ENCODE measurements at regions not wholly inside any gene's neighbourhood (a gene's known extent, or its start where the extent isn't known, plus 50 kb on each side); places are given as distances from the start of the nearest gene placed in this dataset.

DNA sequence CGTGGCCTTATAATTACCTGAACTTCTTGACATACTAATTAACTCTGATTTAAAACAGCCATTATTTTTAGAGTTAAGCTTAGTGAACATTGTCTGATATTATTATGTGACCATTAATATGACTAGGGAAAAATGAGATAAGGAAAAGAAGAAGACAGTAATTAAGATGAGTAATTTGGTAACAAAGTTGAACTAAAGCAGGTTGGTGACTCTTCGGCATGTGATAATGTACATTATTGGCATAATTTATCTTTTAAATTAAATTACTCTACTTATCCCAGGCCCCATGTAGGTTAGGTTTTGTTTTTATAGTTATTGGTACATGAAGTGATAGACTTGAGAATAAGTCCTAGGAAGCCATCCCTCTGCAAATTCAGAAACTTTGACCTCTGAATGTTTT lies 249.7 kb upstream of the CFAP20DC start:
- TF ChIP-seq, protein P1, sequence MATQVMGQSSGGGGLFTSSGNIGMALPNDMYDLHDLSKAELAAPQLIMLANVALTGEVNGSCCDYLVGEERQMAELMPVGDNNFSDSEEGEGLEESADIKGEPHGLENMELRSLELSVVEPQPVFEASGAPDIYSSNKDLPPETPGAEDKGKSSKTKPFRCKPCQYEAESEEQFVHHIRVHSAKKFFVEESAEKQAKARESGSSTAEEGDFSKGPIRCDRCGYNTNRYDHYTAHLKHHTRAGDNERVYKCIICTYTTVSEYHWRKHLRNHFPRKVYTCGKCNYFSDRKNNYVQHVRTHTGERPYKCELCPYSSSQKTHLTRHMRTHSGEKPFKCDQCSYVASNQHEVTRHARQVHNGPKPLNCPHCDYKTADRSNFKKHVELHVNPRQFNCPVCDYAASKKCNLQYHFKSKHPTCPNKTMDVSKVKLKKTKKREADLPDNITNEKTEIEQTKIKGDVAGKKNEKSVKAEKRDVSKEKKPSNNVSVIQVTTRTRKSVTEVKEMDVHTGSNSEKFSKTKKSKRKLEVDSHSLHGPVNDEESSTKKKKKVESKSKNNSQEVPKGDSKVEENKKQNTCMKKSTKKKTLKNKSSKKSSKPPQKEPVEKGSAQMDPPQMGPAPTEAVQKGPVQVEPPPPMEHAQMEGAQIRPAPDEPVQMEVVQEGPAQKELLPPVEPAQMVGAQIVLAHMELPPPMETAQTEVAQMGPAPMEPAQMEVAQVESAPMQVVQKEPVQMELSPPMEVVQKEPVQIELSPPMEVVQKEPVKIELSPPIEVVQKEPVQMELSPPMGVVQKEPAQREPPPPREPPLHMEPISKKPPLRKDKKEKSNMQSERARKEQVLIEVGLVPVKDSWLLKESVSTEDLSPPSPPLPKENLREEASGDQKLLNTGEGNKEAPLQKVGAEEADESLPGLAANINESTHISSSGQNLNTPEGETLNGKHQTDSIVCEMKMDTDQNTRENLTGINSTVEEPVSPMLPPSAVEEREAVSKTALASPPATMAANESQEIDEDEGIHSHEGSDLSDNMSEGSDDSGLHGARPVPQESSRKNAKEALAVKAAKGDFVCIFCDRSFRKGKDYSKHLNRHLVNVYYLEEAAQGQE (IDR thresholded peaks at IDR 0.05): no peak
- TF ChIP-seq JUND (IDR thresholded peaks at IDR 0.05): no peak
- TF ChIP-seq YY1 (IDR thresholded peaks at IDR 0.05): no peak
- TF ChIP-seq, protein P2, sequence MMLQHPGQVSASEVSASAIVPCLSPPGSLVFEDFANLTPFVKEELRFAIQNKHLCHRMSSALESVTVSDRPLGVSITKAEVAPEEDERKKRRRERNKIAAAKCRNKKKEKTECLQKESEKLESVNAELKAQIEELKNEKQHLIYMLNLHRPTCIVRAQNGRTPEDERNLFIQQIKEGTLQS (IDR thresholded peaks at IDR 0.05): no peak
- TF ChIP-seq NR2F2 (IDR thresholded peaks at IDR 0.05): no peak
- no peak for TF ChIP-seq FOXA1 (IDR thresholded peaks at IDR 0.05)
- no peak for TF ChIP-seq GABPA (IDR thresholded peaks at IDR 0.05 in 1 of 2, conservative IDR thresholded peaks at IDR 0.05 in 1 of 2)
- WGBS: 92% methylated on average over 2 of the region's 2 CpGs
- Histone ChIP-seq H3K4me1 (ENCODE audit: control insufficient read depth in 4 of 4, insufficient read depth in 4 of 4, low read length in 3 of 4) (no peaks in the 10 kb centered on the region), H3K27me3 (ENCODE audit: control insufficient read depth in 4 of 4, insufficient read depth in 4 of 4, low read length in 3 of 4) (peaks cover 0 to 3% (median 0%) of the 10 kb centered on the region in 4 donors), H3K27ac (ENCODE audit: low read depth in 1 of 2, low read length in 2 of 2) (no peak overlapping the region), H3K9me3 (ENCODE audit: control insufficient read depth in 4 of 4, low read length in 3 of 4) (peaks cover 0 to 4% (median 0%) of the 10 kb centered on the region in 4 donors), H3K36me3 (ENCODE audit: control insufficient read depth in 4 of 4, insufficient read depth in 3 of 4, low read depth in 1 of 4, low read length in 3 of 4) (no peaks in the 10 kb centered on the region), H3K4me3 (ENCODE audit: low read depth in 1 of 3, low read length in 3 of 3) (no peak overlapping the region), H3K9ac (ENCODE audit: low read depth in 1 of 2, low read length in 2 of 2) (no peak overlapping the region)
- DNase-seq (ENCODE audit: low spot score): no peak

DNA sequence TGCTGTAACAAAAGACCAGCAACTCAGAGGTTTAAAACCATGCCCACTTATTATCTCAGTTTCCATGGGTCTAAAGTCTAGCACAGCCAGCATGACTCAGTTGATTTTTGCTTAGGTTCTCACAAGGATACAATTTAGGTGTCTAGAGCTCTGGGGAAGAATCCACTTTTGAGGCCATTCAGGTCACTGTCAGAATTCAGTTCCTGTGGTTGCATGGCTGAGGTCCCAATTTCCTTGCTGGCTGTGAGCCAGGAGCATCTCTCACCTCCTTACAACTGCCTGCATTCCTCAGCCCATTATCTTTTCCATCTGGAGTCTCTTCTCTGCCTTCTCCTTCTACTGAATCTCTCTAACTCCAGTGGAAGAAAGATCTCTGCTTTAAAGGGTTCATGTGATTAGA lies 240.5 kb upstream of the CFAP20DC start:
- Histone ChIP-seq H3K36me3 (ENCODE audit: control insufficient read depth in 4 of 4, insufficient read depth in 3 of 4, low read depth in 1 of 4, low read length in 3 of 4) (no peaks in the 10 kb centered on the region), H3K9me3 (ENCODE audit: control insufficient read depth in 4 of 4, low read length in 3 of 4) (peaks cover 0 to 3% (median 2%) of the 10 kb centered on the region in 4 donors), H3K27ac (ENCODE audit: low read depth in 1 of 2, low read length in 2 of 2) (no peak overlapping the region), H3K4me1 (ENCODE audit: control insufficient read depth in 4 of 4, insufficient read depth in 4 of 4, low read length in 3 of 4) (no peaks in the 10 kb centered on the region), H3K9ac (ENCODE audit: low read depth in 1 of 2, low read length in 2 of 2) (no peak overlapping the region), H3K4me3 (ENCODE audit: low read depth in 1 of 3, low read length in 3 of 3) (no peak overlapping the region), H3K27me3 (ENCODE audit: control insufficient read depth in 4 of 4, insufficient read depth in 4 of 4, low read length in 3 of 4) (no peaks in the 10 kb centered on the region)
- DNase-seq (ENCODE audit: low spot score): no peak
- TF ChIP-seq, protein P2 (IDR thresholded peaks at IDR 0.05): no peak
- TF ChIP-seq CTCF (IDR thresholded peaks at IDR 0.05; ENCODE audit: low read depth, low read length, missing input control) (no peak), HNF4A (conservative IDR thresholded peaks at IDR 0.05) (no peak), FOXA2 (IDR thresholded peaks at IDR 0.05) (no peak), YY1 (IDR thresholded peaks at IDR 0.05) (no peak), GABPA (IDR thresholded peaks at IDR 0.05 in 1 of 2, conservative IDR thresholded peaks at IDR 0.05 in 1 of 2) (no peak), RXRA (IDR thresholded peaks at IDR 0.05) (no peak), ZBTB33 (IDR thresholded peaks at IDR 0.05) (no peak), SP1 (IDR thresholded peaks at IDR 0.05) (no peak), EGR1 (IDR thresholded peaks at IDR 0.05; ENCODE audit: low read depth in 2 of 2) (no peak), JUND (IDR thresholded peaks at IDR 0.05) (no peak), NR2F2 (IDR thresholded peaks at IDR 0.05) (no peak), HNF4G (IDR thresholded peaks at IDR 0.05) (no peak), TAF1 (conservative IDR thresholded peaks at IDR 0.05) (no peak), FOXA1 (IDR thresholded peaks at IDR 0.05) (no peak), MAX (IDR thresholded peaks at IDR 0.05) (no peak), RAD21 (IDR thresholded peaks at IDR 0.05) (no peak)
- TF ChIP-seq, protein P1 (IDR thresholded peaks at IDR 0.05): no peak
